ENCODE measurements at regions not wholly inside any gene's neighbourhood (a gene's known extent, or its start where the extent isn't known, plus 50 kb on each side); places are given as distances from the start of the nearest gene placed in this dataset.
"Not testable (repeated sequence)": the region's sequence is repeated elsewhere in the genome, so short reads cannot be mapped to it uniquely, and the experiment has no call there.

DNA sequence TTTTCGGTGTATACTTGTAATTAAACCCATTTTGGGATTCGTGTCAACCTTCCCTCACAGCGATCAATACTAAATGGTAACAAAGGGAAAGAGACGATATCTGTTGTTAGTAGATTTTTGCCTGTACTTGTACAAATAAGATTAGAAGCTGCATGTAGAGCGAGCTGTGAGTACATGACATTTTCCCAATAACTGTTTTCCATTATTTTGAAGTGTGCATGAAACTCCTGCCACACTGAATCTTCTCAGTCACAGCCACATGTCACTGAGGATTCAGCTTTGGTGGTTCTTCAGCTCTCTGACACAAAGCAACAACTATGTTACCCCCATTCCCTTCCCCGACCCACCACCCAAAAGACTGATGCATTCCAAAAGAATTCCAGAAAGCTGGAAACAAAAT, 685.6 kb downstream of the EFNA5 start:
- TF ChIP-seq LEF1 (IDR thresholded peaks at IDR 0.05; ENCODE audit: borderline replicate concordance) (no peak), NFRKB (IDR thresholded peaks at IDR 0.05) (no peak), ELF4 (IDR thresholded peaks at IDR 0.05) (no peak), FOXA1 (IDR thresholded peaks at IDR 0.05) (no peak), ARNT (IDR thresholded peaks at IDR 0.05) (no peak), SUZ12 (IDR thresholded peaks at IDR 0.05) (no peak), TARDBP (IDR thresholded peaks at IDR 0.05) (no peak), CTBP1 (IDR thresholded peaks at IDR 0.05; ENCODE audit: borderline replicate concordance) (no peak), HDGF (IDR thresholded peaks at IDR 0.05; ENCODE audit: borderline replicate concordance) (no peak), BHLHE40 (IDR thresholded peaks at IDR 0.05; ENCODE audit: borderline replicate concordance) (no peak)
- TF ChIP-seq, protein P1, sequence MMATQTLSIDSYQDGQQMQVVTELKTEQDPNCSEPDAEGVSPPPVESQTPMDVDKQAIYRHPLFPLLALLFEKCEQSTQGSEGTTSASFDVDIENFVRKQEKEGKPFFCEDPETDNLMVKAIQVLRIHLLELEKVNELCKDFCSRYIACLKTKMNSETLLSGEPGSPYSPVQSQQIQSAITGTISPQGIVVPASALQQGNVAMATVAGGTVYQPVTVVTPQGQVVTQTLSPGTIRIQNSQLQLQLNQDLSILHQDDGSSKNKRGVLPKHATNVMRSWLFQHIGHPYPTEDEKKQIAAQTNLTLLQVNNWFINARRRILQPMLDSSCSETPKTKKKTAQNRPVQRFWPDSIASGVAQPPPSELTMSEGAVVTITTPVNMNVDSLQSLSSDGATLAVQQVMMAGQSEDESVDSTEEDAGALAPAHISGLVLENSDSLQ (IDR thresholded peaks at IDR 0.05): no peak
- DNase-seq (ENCODE audit: extremely low spot score): no peak
- POLR2A ChIA-PET: no interaction called here
- CTCF ChIA-PET: no interaction called here

DNA sequence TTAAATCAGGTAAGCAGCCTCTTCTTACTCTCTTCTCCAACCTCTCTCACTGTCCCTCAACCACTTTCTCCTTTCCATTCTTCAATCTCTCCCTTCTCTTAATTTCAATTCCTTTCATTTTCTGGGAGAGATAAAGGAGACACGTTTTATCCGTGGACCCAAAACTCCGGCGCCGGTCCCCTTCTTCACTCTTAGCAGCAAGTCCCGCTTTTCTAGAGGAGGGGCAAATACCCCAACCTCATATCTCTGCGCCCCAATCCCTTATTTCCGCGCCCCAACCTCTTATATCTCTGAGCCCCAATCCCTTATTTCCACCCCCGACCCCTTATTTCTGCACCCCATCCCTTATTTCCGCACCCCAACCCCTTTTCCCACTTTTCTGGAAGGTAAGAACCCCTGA, 691.6 kb downstream of the EFNA5 start:
- CTCF ChIA-PET; DNase-seq (ENCODE audit: extremely low spot score); POLR2A ChIA-PET: not testable (repeated sequence)

DNA sequence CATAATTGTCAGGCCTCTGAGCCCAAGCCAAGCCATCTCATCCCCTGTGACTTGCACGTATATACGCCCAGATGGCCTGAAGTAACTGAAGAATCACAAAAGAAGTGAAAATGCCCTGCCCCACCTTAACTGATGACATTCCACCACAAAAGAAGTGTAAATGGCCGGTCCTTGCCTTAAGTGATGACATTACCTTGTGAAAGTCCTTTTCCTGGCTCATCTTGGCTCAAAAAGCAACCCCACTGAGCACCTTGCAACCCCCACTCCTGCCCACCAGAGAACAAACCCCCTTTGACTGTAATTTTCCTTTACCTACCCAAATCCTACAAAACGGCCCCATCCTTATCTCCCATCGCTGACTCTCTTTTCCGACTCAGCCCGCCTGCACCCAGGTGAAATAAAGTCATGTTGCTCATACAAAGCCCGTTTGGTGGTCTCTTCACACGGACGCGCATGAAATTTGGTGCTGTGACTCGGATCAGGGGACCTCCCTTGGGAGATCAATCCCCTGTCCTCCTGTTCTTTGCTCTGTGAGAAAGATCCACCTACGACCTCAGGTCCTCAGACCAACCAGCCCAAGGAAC, 692.1 kb downstream of the EFNA5 start:
- CTCF ChIA-PET; DNase-seq (ENCODE audit: extremely low spot score); POLR2A ChIA-PET: not testable (repeated sequence)

DNA sequence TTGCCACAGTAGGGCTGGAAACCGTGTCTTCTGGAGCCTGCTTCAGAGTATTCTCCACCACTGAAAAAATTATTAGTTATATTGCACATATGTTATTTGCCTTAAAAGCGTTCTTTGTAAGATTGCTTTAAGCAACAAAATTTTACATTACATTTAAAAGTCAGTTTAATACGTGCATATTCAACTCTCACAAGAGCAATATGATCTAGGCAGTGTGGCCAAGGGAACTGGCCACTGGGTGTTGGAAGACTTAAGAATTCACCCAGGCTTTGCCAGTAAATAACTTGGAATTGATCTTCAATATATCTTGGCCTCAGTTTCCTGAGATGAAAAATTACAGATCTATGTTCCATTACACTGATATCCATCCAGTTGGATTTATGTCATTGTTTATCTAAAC, 694.4 kb downstream of the EFNA5 start:
- no peak for DNase-seq (ENCODE audit: extremely low spot score)
- TF ChIP-seq FOXK2 (IDR thresholded peaks at IDR 0.05) (no peak), SP1 (IDR thresholded peaks at IDR 0.05) (no peak), BHLHE40 (IDR thresholded peaks at IDR 0.05; ENCODE audit: borderline replicate concordance) (no peak), HDGF (IDR thresholded peaks at IDR 0.05; ENCODE audit: borderline replicate concordance) (no peak), ELF4 (IDR thresholded peaks at IDR 0.05) (no peak), SUZ12 (IDR thresholded peaks at IDR 0.05) (no peak), ZNF384 (IDR thresholded peaks at IDR 0.05) (no peak), NFRKB (IDR thresholded peaks at IDR 0.05) (no peak), CTBP1 (IDR thresholded peaks at IDR 0.05; ENCODE audit: borderline replicate concordance) (no peak), TARDBP (IDR thresholded peaks at IDR 0.05) (no peak), LEF1 (IDR thresholded peaks at IDR 0.05; ENCODE audit: borderline replicate concordance) (no peak)
- TF ChIP-seq, protein P1 (IDR thresholded peaks at IDR 0.05): no peak
- ChIA-PET CTCF (no interaction called here), POLR2A (no interaction called here)

DNA sequence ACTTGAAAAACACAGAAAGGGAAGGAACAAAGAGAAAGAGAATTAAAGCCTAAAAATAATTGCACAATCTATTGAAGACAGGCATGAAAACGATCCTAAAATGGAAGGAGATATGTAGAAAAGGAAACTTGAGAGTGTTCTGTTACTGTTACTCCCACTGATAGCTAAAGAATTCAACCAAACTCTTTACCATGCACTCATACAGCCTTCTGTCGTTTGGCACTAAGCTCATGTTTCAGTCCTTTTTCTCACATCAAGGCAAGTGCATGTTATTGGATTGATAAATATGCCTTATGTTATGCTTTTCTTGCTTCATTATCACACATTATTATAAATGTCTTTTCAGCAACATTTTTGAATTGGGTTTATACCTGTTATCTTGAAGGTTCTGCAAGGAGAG, 696.5 kb downstream of the EFNA5 start:
- no peak for DNase-seq (ENCODE audit: extremely low spot score)
- TF ChIP-seq FOXM1 (IDR thresholded peaks at IDR 0.05; ENCODE audit: borderline replicate concordance) (no peak), ARNT (IDR thresholded peaks at IDR 0.05) (no peak), FOXK2 (IDR thresholded peaks at IDR 0.05) (no peak)
- ChIA-PET CTCF (no interaction called here), POLR2A (no interaction called here)

GRCh38 chr5:106966686-106967315, 703.9 kb downstream of the EFNA5 start:
- TF ChIP-seq TARDBP (IDR thresholded peaks at IDR 0.05) (no peak), NFRKB (IDR thresholded peaks at IDR 0.05) (no peak), SP1 (IDR thresholded peaks at IDR 0.05) (no peak), FOXK2 (IDR thresholded peaks at IDR 0.05) (no peak)
- ChIA-PET POLR2A (no interaction called here), CTCF (no interaction called here)
- DNase-seq (ENCODE audit: extremely low spot score): no peak

- ChIA-PET POLR2A (no interaction called here), CTCF (no interaction called here)
- TF ChIP-seq ELF4 (IDR thresholded peaks at IDR 0.05): no peak
- TF ChIP-seq ARNT (IDR thresholded peaks at IDR 0.05): no peak
- no peak for TF ChIP-seq NFRKB (IDR thresholded peaks at IDR 0.05)
- TF ChIP-seq TARDBP (IDR thresholded peaks at IDR 0.05): no peak
- no peak for TF ChIP-seq FOXK2 (IDR thresholded peaks at IDR 0.05)
- no peak for TF ChIP-seq L3MBTL2 (conservative IDR thresholded peaks at IDR 0.05)
- TF ChIP-seq SP1 (IDR thresholded peaks at IDR 0.05): no peak
- TF ChIP-seq SUZ12 (IDR thresholded peaks at IDR 0.05): no peak
- no peak for TF ChIP-seq ZNF384 (IDR thresholded peaks at IDR 0.05)
- TF ChIP-seq CTBP1 (IDR thresholded peaks at IDR 0.05; ENCODE audit: borderline replicate concordance): no peak
- TF ChIP-seq BHLHE40 (IDR thresholded peaks at IDR 0.05; ENCODE audit: borderline replicate concordance): no peak
- no peak for TF ChIP-seq FOXA1 (IDR thresholded peaks at IDR 0.05)
- TF ChIP-seq, protein P1 (IDR thresholded peaks at IDR 0.05): no peak
- TF ChIP-seq FOXM1 (IDR thresholded peaks at IDR 0.05; ENCODE audit: borderline replicate concordance): no peak
- no peak for TF ChIP-seq HDGF (IDR thresholded peaks at IDR 0.05; ENCODE audit: borderline replicate concordance)
- TF ChIP-seq LEF1 (IDR thresholded peaks at IDR 0.05; ENCODE audit: borderline replicate concordance): no peak
- DNase-seq (ENCODE audit: extremely low spot score): no peak
Observed at GRCh38 chr5:106964132-106964531, 706.6 kb downstream of the EFNA5 start.

All from HEK293T (cell line).